Duodenal mucosa (tissue), 2 donors: ENCODE measurements at regions not wholly inside any gene's neighbourhood (a gene's known extent, or its start where the extent isn't known, plus 50 kb on each side); places are given as distances from the start of the nearest gene placed in this dataset.

Source experiments
- H3K27ac ChIP-seq: one replicate; pipeline ENCODE4 v1.7.0; 2013; ENCODE audit warnings: low read depth, low read length
- H3K27me3 ChIP-seq, 2 donors: one replicate each; pipeline ENCODE4 v1.7.0; 2013; ENCODE audit warnings: low read length in 2 of 2, control low read depth in 1 of 2; ENCODE audit not compliant: insufficient read depth in 2 of 2, control insufficient read depth in 1 of 2
- H3K36me3 ChIP-seq, 2 donors: one replicate each; pipeline ENCODE4 v1.7.0; 2013; ENCODE audit warnings: low read length in 2 of 2, control low read depth in 1 of 2; ENCODE audit not compliant: insufficient read depth in 2 of 2, control insufficient read depth in 1 of 2
- H3K4me1 ChIP-seq, 2 donors: one replicate each; pipeline ENCODE4 v1.7.0; 2013; ENCODE audit warnings: low read length in 2 of 2, control low read depth in 1 of 2; ENCODE audit not compliant: insufficient read depth in 2 of 2, control insufficient read depth in 1 of 2
- H3K4me3 ChIP-seq, 2 donors: one replicate each; pipeline ENCODE4 v1.7.0; 2013; ENCODE audit warnings: low read length in 2 of 2, low read depth in 1 of 2
- H3K9ac ChIP-seq, 2 donors: one replicate each; pipeline ENCODE4 v1.7.0; 2013; ENCODE audit warnings: low read length in 2 of 2, low read depth in 1 of 2
- H3K9me3 ChIP-seq, 2 donors: one replicate each; pipeline ENCODE4 v1.7.0; 2013; ENCODE audit warnings: low read length in 2 of 2, control low read depth in 1 of 2; ENCODE audit not compliant: control insufficient read depth in 1 of 2

- no peak overlapping the region for H3K27ac ChIP-seq
- H3K9ac ChIP-seq, result no peak overlapping the region
- H3K4me1 ChIP-seq, result no peaks in the 10 kb centered on the region
- H3K4me3 ChIP-seq, result no peak overlapping the region
- H3K27me3 ChIP-seq, result no peaks in the 10 kb centered on the region
- no peaks in the 10 kb centered on the region for H3K9me3 ChIP-seq
- no peaks in the 10 kb centered on the region for H3K36me3 ChIP-seq
Measured at GRCh38 chr4:32574803-32575202, 1854.6 kb downstream of the PCDH7 start.

- no peak overlapping the region for H3K9ac ChIP-seq
- no peaks in the 10 kb centered on the region for H3K36me3 ChIP-seq
- no peak overlapping the region for H3K27ac ChIP-seq
- peaks cover 2 to 8% of the 10 kb centered on the region in 2 donors for H3K9me3 ChIP-seq
- no peak overlapping the region for H3K4me3 ChIP-seq
- no peaks in the 10 kb centered on the region for H3K27me3 ChIP-seq
- H3K4me1 ChIP-seq, result no peaks in the 10 kb centered on the region
Measured at GRCh38 chr4:32589097-32589496, 1868.9 kb downstream of the PCDH7 start.

- peaks cover 2 to 8% of the 10 kb centered on the region in 2 donors for H3K9me3 ChIP-seq
- no peak overlapping the region for H3K27ac ChIP-seq
- no peak overlapping the region for H3K9ac ChIP-seq
- H3K4me1 ChIP-seq, result no peaks in the 10 kb centered on the region
- H3K27me3 ChIP-seq, result no peaks in the 10 kb centered on the region
- H3K36me3 ChIP-seq, result no peaks in the 10 kb centered on the region
- H3K4me3 ChIP-seq, result no peak overlapping the region
Measured at GRCh38 chr4:32589853-32590252, 1869.7 kb downstream of the PCDH7 start.

- H3K27ac ChIP-seq, result no peak overlapping the region
- H3K9ac ChIP-seq, result no peak overlapping the region
- peaks cover 2 to 3% of the 10 kb centered on the region in 2 donors for H3K9me3 ChIP-seq
- no peaks in the 10 kb centered on the region for H3K36me3 ChIP-seq
- H3K4me1 ChIP-seq, result no peaks in the 10 kb centered on the region
- no peak overlapping the region for H3K4me3 ChIP-seq
- no peaks in the 10 kb centered on the region for H3K27me3 ChIP-seq
Measured at GRCh38 chr4:32597354-32597753, 1877.2 kb downstream of the PCDH7 start.

GRCh38 chr4:32601848-32602247 is 1881.7 kb downstream of the PCDH7 start:
- Histone ChIP-seq H3K9ac (no peak overlapping the region), H3K4me3 (no peak overlapping the region), H3K4me1 (no peaks in the 10 kb centered on the region), H3K27me3 (no peaks in the 10 kb centered on the region), H3K9me3 (peaks cover 3 to 4% of the 10 kb centered on the region in 2 donors), H3K36me3 (no peaks in the 10 kb centered on the region), H3K27ac (no peak overlapping the region)

- Histone ChIP-seq H3K4me3 (no peak overlapping the region), H3K9me3 (peaks cover 1 to 3% of the 10 kb centered on the region in 2 donors), H3K27me3 (no peaks in the 10 kb centered on the region), H3K27ac (no peak overlapping the region), H3K9ac (no peak overlapping the region), H3K4me1 (no peaks in the 10 kb centered on the region), H3K36me3 (no peaks in the 10 kb centered on the region)
Measured at GRCh38 chr4:32607978-32608377, 1887.8 kb downstream of the PCDH7 start.

- Histone ChIP-seq H3K27me3 (no peaks in the 10 kb centered on the region), H3K4me3 (no peak overlapping the region), H3K4me1 (no peaks in the 10 kb centered on the region), H3K9me3 (peaks cover 10 to 11% of the 10 kb centered on the region in 2 donors), H3K27ac (no peak overlapping the region), H3K36me3 (no peaks in the 10 kb centered on the region), H3K9ac (no peak overlapping the region)
Measured at GRCh38 chr4:32624943-32625603, 1904.9 kb downstream of the PCDH7 start.

- Histone ChIP-seq H3K27me3 (no peaks in the 10 kb centered on the region), H3K9ac (no peak overlapping the region), H3K9me3 (peaks cover 11 to 13% of the 10 kb centered on the region in 2 donors), H3K36me3 (no peaks in the 10 kb centered on the region), H3K4me3 (no peak overlapping the region), H3K4me1 (no peaks in the 10 kb centered on the region), H3K27ac (no peak overlapping the region)
Measured at GRCh38 chr4:32625687-32626337, 1905.6 kb downstream of the PCDH7 start.

- Histone ChIP-seq H3K4me3 (no peak overlapping the region), H3K36me3 (no peaks in the 10 kb centered on the region), H3K4me1 (no peaks in the 10 kb centered on the region), H3K27me3 (no peaks in the 10 kb centered on the region), H3K27ac (no peak overlapping the region), H3K9ac (no peak overlapping the region), H3K9me3 (peaks cover 7 to 13% of the 10 kb centered on the region in 2 donors)
Measured at GRCh38 chr4:32631831-32632230, 1911.7 kb downstream of the PCDH7 start.

GRCh38 chr4:32633421-32633820 is 1913.3 kb downstream of the PCDH7 start:
- Histone ChIP-seq H3K9ac (no peak overlapping the region), H3K27ac (no peak overlapping the region), H3K4me3 (no peak overlapping the region), H3K4me1 (no peaks in the 10 kb centered on the region), H3K9me3 (peaks cover 0 to 5% of the 10 kb centered on the region in 2 donors), H3K36me3 (no peaks in the 10 kb centered on the region), H3K27me3 (no peaks in the 10 kb centered on the region)
